Osteocyte (in vitro differentiated cells): ENCODE measurements at regions not wholly inside any gene's neighbourhood (a gene's known extent, or its start where the extent isn't known, plus 50 kb on each side); places are given as distances from the start of the nearest gene placed in this dataset.

Source experiments
- DNase-seq: peaks from one replicate; pipeline ENCODE4 v3.0.0; 2021; ENCODE audit warnings: mixed read lengths; ENCODE audit not compliant: unreplicated experiment; ENCODE audit errors: extremely low spot score
- H3K27ac Mint-ChIP-seq: one replicate; pipeline ENCODE4 v1.8.0; 2021; ENCODE audit warnings: mild to moderate bottlenecking, mixed read lengths; ENCODE audit not compliant: unreplicated experiment
- H3K27me3 Mint-ChIP-seq: one replicate; pipeline ENCODE4 v1.8.0; 2021; ENCODE audit warnings: mixed read lengths; ENCODE audit not compliant: unreplicated experiment
- H3K36me3 Mint-ChIP-seq: one replicate; pipeline ENCODE4 v1.8.0; 2021; ENCODE audit warnings: mixed read lengths; ENCODE audit not compliant: unreplicated experiment
- H3K4me1 Mint-ChIP-seq: one replicate; pipeline ENCODE4 v1.8.0; 2021; ENCODE audit warnings: mixed read lengths; ENCODE audit not compliant: unreplicated experiment
- H3K4me3 Mint-ChIP-seq: one replicate; pipeline ENCODE4 v1.8.0; 2021; ENCODE audit warnings: mild to moderate bottlenecking, moderate library complexity, mixed read lengths; ENCODE audit not compliant: unreplicated experiment
- H3K9me3 Mint-ChIP-seq: one replicate; pipeline ENCODE4 v1.8.0; 2021; ENCODE audit warnings: mixed read lengths; ENCODE audit not compliant: unreplicated experiment
- CTCF ChIP-seq: fragments of 200-600 bp; sonication (generic); IDR thresholded peaks from 2 replicates; pipeline ENCODE4 v1.5.0; 2021; ENCODE audit warnings: antibody characterized with exemption, mild to moderate bottlenecking, moderate library complexity

- DNase-seq = no peak
- Mint-ChIP-seq H3K4me1 (peaks cover 19% of the 10 kb centered on the region), H3K36me3 (no peaks in the 10 kb centered on the region), H3K27me3 (no peaks in the 10 kb centered on the region), H3K9me3 (no peaks in the 10 kb centered on the region), H3K4me3 (no peak overlapping the region), H3K27ac (no peak overlapping the region)
- no peak for TF ChIP-seq CTCF
Measured at GRCh38 chr2:173680574-173680973, 284.6 kb downstream of the SP3 start.

- no peak overlapping the region for H3K4me3 Mint-ChIP-seq
- H3K4me1 Mint-ChIP-seq = peaks cover 18% of the 10 kb centered on the region
- DNase-seq = no peak
- H3K36me3 Mint-ChIP-seq = no peaks in the 10 kb centered on the region
- no peaks in the 10 kb centered on the region for H3K9me3 Mint-ChIP-seq
- H3K27ac Mint-ChIP-seq = no peak overlapping the region
- no peak for TF ChIP-seq CTCF
- H3K27me3 Mint-ChIP-seq = no peaks in the 10 kb centered on the region
Measured at GRCh38 chr2:173681881-173682650, 283.1 kb downstream of the SP3 start.

GRCh38 chr2:173684896-173685459 is 280.2 kb downstream of the SP3 start:
- no peak overlapping the region for H3K4me3 Mint-ChIP-seq
- H3K27me3 Mint-ChIP-seq = no peaks in the 10 kb centered on the region
- DNase-seq = no peak
- no peak overlapping the region for H3K27ac Mint-ChIP-seq
- H3K4me1 Mint-ChIP-seq = peaks cover 15% of the 10 kb centered on the region
- no peak for TF ChIP-seq CTCF
- H3K36me3 Mint-ChIP-seq = no peaks in the 10 kb centered on the region
- no peaks in the 10 kb centered on the region for H3K9me3 Mint-ChIP-seq

- DNase-seq = no peak
- no peaks in the 10 kb centered on the region for H3K27me3 Mint-ChIP-seq
- no peak overlapping the region for H3K27ac Mint-ChIP-seq
- no peaks in the 10 kb centered on the region for H3K4me1 Mint-ChIP-seq
- no peak overlapping the region for H3K4me3 Mint-ChIP-seq
- no peaks in the 10 kb centered on the region for H3K9me3 Mint-ChIP-seq
- TF ChIP-seq CTCF = no peak
- H3K36me3 Mint-ChIP-seq = no peaks in the 10 kb centered on the region
Measured at GRCh38 chr2:173690349-173690748, 274.8 kb downstream of the SP3 start.

- DNase-seq = no peak
- Mint-ChIP-seq H3K4me3 (no peak overlapping the region), H3K9me3 (no peaks in the 10 kb centered on the region), H3K36me3 (no peaks in the 10 kb centered on the region), H3K27me3 (no peaks in the 10 kb centered on the region), H3K27ac (no peak overlapping the region), H3K4me1 (no peaks in the 10 kb centered on the region)
- TF ChIP-seq CTCF = no peak
Measured at GRCh38 chr2:173692068-173692467, 273.1 kb downstream of the SP3 start.
